Prostate gland (tissue), 2 donors: ENCODE measurements at regions not wholly inside any gene's neighbourhood (a gene's known extent, or its start where the extent isn't known, plus 50 kb on each side); places are given as distances from the start of the nearest gene placed in this dataset.

Experiments
- CTCF ChIP-seq, 4 experiments: fragments of 200-600 bp in 2 of 4; fragments of 450-650 bp in 2 of 4; sonication (generic) in 2 of 4; IDR thresholded peaks; 1 replicate in 3 of 4; 2 replicates in 1 of 4; pipeline ENCODE4 v1.5.1; 2016 to 2019; ENCODE audit warnings: antibody characterized with exemption in 4 of 4, mild to moderate bottlenecking in 2 of 4, moderate library complexity in 2 of 4
- POLR2AphosphoS5 ChIP-seq: sonication (generic); formaldehyde crosslinking; IDR thresholded peaks from one replicate; pipeline ENCODE4 v1.6.1; 2017; ENCODE audit warnings: antibody characterized with exemption

GRCh38 chr6:93785694-93786030, 366.3 kb upstream of the EPHA7 start:
- no peak for TF ChIP-seq POLR2AphosphoS5
- TF ChIP-seq CTCF (IDR thresholded peaks at IDR 0.05) = no peak
